DMS79 treated with DMSO at 0.1 percent for 48 hours (cell line): ENCODE measurements at regions not wholly inside any gene's neighbourhood (a gene's known extent, or its start where the extent isn't known, plus 50 kb on each side); places are given as distances from the start of the nearest gene placed in this dataset.
"Not testable (repeated sequence)": the region's sequence is repeated elsewhere in the genome, so short reads cannot be mapped to it uniquely, and the experiment has no call there.

Source experiments
- DNase-seq: peaks from one replicate; lab custom pipeline; 2025; lab: John Stamatoyannopoulos, UW

DNA sequence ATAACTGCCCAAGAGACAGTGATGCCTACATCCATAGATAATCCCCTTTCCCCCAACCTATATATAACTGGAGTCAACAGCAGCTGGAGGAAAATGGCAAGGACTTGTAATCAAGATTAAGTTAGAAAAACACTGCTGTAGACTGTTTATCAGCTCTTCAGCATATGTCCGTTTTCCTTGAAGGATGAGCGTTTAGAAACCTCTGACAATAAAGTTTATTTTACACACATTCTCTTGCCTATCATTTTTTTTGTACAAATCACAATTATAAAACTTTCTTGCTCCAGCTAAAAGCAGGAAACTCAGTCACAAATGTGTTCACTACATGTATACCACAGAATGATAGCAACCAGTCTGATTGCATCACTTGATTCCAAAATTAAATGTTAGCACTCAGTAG is 50.8 kb downstream of the PPIAL4G start:
- DNase-seq: not testable (repeated sequence)

DNA sequence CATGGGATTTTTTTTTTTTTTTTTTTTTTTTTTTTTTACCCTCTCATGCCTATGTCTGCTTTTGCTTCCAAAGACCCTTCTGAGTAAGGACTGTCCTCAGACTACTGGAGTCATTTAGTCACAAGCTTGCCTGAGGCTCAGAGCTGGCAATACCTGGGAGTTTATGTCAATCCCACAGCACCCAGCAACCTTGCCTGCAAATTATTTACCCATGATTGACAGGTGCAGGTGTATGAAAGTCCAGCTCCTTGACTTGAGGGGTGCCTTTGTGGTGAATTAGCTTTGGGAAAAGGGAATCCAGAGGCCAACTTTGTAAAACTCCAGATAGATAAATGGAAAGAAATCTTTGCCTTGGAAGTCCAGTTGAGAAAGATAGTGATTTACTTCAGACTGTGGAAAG is 53.2 kb downstream of the PPIAL4G start:
- not testable (repeated sequence) for DNase-seq

DNA sequence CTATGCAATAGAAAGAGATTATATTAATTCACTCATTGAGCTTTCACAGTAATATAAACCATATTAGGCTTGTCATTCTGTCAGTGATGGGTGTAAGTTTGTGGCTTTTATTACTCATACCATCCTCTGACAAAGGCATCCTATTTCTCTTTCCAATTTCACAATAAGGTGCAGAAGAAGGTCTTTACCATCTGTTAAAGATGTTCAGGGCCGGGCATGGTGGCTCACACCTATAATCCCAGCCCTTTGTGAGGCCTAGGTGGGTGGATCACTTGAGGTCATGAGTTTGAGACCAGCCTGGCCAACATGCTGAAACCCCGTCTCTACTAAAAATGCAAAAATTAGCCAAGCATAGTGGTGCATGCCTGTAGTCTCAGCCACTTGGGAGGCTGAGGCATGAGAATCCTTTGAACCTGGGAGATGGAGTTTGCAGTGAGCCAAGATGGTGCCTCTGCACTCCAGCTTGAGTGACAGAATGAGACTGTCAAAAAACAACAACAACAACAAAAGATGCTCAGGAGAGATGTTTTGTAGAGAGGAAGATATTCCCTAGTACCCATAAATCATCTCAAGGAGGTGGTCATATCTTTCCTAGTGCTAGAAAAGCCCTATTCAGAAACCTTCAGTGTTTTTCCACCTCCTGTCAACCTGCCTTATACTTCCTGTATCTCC is 56.0 kb downstream of the PPIAL4G start:
- not testable (repeated sequence) for DNase-seq

DNA sequence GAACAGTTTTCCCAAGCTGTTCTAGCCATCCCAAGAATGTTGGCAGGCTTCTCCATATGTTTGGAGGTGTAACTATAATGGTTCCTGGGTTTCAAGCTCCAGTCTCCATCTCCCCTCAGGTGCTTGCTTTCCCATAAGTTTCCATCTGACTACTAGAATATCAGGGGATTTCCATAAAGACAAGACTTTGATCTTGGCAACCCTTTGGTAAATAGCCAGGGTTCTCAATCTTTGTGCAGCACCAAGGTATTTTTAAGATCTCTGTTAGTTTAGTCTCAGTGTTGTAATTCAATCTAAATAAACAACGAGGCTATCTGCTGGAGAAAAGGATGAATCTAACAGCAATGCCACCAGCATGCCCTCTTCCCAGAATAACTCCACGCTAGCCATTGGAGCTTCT is 56.7 kb downstream of the PPIAL4G start:
- DNase-seq: not testable (repeated sequence)

DNA sequence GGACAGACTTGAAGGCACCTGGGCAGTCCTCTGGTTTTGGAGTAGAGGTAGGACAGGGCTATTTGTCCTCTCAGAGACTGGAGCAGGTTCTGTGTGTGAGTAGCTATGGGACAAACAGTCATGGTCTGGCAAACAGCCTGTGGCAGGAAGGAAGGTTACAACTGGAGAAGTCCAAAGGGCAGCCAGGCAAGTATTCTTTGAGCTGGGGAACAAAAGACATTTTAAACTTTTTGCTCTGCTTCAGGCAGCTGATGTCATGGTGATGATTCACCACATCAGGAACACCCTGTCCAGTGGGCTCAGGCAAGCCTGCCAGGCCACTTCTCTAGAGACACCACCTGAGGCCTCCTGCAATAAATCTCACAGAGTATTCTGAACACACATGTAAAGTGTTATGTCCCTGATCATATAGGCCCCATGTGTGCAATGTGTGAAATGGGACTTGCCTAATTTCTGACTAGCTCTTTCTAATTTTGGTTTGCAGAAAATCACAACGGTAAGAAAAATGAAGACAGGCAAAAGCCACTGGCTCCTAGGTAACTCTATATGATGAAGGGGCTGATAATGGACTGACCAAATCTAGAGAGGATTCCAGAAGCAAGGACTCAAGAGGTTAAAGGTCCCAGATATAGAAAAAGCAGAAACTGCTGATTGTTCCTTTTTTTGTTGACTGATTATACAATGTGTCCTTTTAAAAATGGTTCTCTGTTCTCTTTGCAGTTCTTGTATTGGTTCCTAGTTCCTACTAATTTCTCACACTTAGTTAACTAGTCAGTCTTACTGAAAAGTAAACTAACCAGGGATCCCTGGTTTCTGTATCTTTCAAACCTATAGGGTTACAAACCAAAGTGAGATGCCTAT is 58.7 kb downstream of the PPIAL4G start:
- DNase-seq: not testable (repeated sequence)

DNA sequence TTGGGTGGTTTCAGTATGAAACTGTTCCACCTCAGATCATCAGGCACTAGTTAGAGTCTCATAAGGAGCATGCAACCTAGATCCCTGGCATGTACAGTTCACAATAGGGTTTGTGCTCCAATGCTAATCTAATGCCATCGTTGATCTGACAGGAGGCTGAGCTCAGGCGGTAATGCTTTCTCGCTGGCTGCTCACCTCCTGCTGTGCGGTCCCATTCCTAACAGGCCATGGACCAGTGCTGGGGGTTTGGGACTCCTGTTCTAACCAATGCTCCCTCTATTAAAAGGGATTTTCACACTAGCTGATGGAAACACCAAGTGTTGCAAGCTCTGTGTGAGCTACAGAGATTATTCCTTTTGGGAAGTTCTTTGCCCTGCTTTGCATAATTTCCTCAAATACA is 60.2 kb downstream of the PPIAL4G start:
- not testable (repeated sequence) for DNase-seq

DNA sequence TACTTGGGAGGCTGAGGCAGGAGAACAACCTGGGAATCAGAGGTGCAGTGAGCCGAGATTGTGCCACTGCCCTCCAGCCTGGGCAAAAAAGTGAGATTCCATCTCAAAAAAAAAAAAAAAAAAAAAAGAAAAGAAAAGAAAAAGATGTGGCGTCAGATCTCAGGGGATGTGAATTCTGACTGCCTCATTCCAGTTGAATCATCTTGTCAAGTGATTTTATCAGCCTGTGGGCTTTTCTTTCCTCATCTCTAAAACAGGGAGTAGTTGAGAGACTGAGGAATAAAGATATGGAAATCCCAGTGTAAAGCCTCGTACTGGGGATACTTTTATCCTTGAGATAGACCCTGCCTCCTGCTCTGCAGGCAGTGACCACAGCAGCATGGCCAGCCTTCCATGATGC is 65.9 kb downstream of the PPIAL4G start:
- DNase-seq: not testable (repeated sequence)

DNA sequence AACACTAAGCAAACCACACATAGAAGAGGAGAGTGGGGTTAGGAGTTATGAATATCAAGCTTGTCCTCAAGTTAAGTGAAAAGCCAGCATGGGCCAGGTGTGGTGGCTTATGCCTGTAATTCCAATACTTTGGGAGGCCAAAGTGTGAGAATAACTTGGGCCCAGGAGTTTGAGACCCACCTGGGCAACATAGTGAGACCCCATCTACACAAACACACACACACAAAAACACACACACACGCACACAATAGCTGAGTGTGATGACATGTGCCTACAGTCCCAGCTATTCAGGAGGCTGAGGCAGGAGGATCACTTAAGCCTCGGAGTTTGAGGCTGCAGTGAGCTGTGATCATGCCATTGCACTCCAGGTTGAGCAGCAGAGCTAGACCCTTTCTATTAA is 69.7 kb downstream of the PPIAL4G start:
- not testable (repeated sequence) for DNase-seq

DNA sequence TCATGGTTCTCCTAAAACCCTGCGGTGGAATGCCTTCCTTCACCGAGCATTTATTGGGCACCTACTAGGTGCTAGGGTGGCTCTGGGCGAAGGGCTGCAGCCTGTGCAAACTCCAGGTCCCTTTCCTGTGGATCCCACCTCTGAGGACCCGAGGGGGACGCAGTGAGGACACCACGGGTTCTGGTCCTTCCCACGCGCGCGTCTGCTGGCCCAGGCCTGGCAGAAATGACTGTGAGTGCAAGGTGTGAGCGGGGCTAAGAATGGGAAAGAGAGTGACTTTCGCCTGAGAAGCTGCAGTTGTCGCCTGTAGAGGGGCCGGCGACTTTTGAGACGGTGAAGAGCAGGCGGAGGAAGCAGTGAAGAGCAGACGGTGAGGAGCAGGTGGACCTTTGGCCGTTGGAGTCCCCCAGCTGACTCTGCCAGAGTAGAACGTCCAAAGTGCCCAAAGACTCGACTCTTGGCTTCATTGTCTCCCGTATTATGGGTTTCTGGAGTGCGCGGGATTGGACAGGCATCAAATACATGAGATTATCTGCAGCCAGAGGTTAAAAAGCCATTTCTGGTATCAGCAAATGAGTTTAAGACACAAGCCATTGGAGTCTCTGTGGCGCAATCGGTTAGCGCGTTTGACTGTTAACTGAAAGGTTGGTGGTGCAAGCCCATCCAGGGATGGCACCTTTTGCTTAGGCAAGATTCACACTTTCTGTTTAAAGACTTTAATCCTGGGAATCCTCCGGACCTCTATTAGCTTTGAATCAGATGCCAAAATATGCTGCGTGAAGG is 78.1 kb downstream of the PPIAL4G start:
- not testable (repeated sequence) for DNase-seq

DNA sequence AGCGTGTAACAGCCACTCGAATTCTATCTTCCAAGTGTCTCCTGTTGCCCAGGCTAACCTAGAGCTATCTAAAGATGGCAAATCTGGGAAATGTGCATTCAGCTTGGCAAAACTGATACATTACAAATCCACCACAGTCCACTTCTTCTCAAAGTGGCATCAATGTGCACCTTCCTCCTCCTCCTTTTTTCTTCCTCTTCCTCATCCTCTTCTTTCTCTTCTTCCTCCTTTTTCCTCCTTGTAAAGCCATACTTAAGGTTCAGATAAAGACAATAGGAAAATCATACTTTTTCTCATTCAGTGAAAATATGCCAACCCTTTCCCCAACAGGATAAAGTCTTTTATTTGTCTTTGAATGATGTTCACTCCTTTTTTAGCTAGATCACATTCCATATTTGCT is 79.2 kb downstream of the PPIAL4G start:
- not testable (repeated sequence) for DNase-seq

DNA sequence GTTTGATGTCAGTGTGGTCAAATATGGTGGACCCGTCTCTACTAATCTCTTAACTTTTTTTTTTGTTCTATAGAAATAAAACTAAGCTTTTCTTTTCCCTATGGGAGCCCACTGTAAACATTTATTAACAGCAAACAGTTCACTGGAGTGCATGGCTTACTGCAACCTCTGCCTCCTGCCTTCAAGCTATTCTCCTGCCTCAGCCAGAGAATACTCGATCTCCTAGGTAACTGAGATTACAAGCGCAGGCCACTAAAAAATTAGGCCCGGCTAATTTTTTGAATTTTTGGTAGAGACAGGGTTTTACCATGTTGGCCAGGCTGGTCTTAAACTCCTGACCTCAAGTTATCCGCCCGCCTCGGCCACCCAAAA is 80.0 kb downstream of the PPIAL4G start:
- DNase-seq: not testable (repeated sequence)

DNA sequence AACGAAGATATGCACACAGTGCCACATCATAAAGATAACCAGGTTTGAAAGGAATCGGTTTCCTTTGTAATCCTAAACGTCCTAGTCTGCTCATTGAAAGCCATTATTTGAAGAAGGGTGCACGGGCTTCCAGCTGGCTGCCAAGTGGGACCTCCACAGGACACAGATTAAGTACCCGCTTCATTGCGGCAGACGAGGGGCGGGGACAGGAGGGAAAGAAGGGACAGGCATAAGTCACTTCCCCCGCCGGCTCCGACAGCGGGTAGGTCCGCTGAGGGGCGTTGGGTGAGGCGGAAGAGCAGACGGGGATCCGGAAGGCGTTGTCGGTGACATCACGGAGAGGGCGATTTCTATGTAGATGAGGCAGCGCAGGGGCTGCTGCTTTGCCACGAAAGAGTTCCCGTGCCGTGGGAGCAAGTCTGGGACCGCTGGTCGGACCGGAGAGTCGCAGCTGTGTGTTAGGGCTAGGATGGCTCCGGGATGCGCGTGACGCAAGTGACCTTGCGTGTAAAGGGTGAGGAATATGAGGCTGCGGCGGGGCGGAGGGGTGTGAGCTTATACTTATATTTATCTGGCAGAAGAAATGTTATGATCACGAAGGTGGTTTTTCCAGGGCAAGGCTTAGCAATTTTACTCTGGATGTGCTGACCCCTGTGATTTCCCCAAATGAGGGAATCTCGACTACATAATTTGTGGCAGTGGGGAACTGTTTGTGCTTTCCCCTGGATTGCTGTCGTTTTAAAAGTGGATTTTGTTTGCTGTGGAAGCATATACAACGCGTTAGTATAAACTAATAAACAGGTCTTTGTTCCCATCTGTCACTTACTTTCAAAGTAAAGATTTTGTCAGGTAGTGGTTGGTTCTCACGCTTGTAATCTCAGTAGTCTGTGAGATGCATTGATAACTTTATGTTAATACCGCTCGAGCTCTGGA is 80.7 kb downstream of the PPIAL4G start:
- peak; percentile 53 for DNase-seq

DNA sequence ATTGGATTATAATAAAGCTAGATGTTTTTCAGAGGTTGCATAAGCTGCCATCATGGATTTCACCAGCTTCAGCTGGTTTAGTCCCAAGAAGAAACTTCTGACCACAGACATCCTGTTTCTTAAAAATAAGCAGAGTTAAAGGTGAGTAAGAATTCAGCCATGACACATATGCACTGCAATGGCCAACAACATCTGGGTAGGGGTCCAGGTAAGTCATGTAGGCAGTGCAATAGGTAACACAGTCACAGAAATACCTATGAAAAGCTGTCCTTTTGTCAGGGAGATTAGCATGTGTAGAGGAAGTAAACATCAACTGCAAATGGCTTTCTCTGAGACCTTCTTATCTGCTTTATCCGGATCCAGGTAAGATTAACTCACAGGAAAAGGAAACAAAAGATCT is 85.6 kb downstream of the PPIAL4G start:
- DNase-seq: not testable (repeated sequence)

DNA sequence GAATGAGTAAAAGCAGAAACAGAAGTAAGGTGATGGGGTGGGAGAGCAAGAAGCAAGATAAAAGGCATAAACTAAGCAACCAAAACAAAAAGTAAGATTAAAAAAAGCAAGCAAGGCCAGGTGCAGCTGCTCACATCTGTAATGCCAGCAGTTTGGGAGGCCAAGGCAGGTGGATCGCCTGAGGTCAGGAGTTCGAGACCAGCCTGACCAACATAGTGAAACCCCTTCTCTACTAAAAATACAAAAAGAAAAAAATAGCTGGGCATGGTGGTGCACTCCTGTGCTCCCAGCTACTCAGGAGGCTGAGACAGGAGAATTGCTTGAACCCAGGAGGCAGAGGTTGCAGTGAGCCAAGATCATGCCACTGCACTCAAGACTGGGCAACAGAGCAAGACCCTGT is 90.6 kb downstream of the PPIAL4G start:
- DNase-seq: not testable (repeated sequence)

DNA sequence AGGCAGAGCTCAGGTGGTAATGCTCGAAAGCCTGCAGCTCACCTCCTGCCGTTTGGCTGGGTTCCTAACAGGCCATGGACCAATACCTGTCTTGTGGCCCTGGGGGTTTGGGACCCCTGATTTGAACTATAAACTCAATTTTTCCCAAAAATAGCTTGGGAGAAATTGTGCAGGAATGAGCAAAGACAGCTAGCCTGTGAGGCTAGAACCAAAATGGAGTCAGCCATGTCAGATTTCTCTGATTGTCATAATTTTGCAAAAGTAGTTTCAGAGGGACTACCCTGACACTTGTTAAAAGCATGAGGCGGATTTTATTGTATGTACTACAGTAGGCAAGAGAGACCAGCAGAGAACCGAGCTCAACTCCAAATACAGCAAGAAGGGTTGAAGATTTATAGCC is 91.8 kb downstream of the PPIAL4G start:
- not testable (repeated sequence) for DNase-seq

DNA sequence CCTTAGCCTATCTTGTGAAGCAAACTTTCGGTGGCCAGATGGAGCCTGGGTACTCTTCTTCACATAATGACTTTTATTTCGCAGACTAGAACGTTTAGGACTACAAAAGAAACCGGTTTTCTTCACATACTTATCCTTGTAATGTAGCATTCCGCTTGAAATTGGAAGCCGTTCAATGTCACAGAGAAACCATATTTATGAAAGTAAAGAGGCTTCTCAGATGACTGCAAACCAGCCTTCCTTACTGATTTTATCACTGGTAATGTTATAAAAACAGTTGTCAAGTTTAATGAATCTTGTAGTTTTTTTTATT is 94.1 kb downstream of the PPIAL4G start:
- peak; percentile 18 for DNase-seq

DNA sequence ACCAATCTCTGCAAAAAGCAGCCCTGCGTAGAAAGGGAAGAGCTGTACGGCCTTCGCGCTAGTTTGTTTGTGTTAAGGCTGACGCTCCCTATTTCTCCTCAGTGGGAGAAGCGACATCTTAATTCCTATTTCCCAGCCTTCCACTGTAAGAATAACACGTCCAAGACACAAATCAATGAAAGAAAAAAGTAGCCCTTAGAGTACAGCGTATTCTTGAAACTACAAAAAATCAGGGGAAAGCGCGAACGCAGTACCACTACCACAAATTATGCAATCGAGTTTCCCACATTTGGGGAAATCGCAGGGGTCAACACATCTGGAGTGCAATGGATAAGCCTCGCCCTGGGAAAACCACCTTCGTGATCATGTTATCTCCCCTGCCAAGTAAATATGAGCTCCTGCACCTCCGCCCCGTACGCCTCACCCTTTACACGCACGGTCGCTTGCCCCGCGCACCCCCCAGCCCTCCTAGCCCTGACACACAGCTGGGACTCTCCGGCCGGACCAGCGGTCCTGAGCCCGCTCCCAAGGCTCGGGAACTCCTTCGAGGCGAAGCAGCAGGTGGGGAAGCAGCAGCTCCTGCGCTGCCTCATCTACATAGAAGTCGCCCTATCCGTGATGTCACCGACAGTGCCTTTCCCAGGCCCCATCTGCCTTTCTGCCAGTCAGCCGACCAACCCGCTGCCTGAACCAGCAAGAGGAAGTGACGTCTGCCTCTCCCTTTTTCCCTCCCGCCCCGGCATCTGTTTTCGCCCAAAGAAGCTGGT is 94.7 kb downstream of the PPIAL4G start:
- DNase-seq: no peak

DNA sequence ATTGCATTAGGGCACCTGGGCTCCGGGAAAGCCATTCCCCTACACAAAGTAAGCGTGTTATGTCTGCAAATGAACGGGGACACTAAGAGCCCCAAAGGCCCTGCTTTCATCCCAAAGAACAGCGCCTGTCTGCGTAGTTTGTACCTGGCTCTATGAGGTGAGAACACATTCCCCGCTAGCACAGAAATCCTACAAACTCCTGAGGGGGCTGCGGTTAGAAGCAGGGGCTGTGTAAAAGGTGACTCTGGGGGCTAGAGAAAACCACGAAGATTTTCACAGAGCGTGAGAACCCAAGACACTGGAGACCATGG is 95.2 kb downstream of the PPIAL4G start:
- DNase-seq: not testable (repeated sequence)

DNA sequence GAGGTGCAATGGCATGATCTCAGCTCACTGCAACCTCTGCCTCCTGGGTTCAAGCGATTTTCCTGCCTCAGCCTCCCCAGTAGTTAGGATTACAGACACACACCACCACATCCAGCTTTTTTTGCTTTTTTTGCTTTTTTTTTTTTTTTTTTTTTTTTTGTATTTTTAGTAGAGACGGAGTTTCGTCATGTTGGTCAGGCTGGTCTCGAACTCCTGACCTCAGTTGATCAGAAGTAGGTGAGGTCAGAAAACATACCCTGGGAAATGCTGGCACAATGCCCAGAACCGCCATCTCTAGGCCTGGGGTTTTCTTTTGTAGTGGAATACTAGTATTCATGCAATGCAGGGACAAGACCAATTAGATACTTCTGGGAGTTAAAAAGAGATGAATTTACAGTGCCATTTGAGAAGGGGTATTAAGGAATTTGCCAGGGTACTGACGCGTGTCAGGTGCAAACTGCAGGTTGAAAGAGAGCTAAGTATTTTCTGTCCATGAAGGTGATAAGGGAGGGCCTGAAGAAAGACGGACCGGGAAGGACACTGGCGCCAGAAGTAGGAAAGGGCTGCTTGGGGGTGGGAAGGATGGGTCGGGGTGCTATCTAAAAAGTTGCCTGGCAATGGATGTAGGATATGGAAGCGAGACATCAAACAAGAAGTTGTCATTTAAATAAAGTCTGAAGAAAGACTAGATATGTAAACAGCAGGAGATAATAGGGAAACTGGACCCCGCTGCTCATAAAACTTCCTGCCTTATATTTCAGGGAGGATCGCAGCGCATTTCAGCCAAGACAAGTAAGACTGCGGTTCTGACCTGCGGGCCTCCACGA is 95.8 kb downstream of the PPIAL4G start:
- DNase-seq: not testable (repeated sequence)

DNA sequence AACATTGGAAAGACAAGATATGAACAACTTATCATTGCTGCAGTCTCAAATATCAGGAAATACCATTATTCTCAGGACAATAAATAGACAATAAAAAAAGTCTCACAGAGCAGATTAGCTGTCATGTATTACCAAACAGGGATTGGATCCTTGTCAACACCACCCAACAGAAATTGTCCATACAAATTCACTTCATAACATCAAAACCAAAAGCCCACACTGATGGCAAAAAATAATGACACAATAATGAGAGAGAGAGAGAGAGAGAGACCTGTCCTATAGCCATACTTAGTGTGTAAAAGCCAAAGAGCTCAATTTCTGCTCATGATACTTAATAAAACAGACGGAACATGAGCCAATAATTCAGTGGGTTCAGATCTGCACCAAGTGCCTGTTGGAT is 96.5 kb downstream of the PPIAL4G start:
- DNase-seq: no peak
